A673 (cell line): ENCODE measurements at regions not wholly inside any gene's neighbourhood (a gene's known extent, or its start where the extent isn't known, plus 50 kb on each side); places are given as distances from the start of the nearest gene placed in this dataset.

ENCODE experiments used
- EZH2 ChIP-seq: fragments of 200-600 bp; sonication (generic); IDR thresholded peaks from 2 replicates; pipeline ENCODE4 v1.6.1; 2017; ENCODE audit warnings: borderline replicate concordance, low read depth, mild to moderate bottlenecking, mixed read lengths, antibody characterized with exemption, low read length; ENCODE audit not compliant: poor library complexity, severe bottlenecking
- TF ChIP-seq, protein P1 (sequence below): fragments of 300-800, 200-600 bp; sonication (generic); conservative IDR thresholded peaks from 2 replicates; pipeline ENCODE4 v1.5.1; 2017; ENCODE audit warnings: low read depth, mild to moderate bottlenecking, antibody characterized with exemption, low read length, moderate library complexity, mixed read lengths

DNA sequence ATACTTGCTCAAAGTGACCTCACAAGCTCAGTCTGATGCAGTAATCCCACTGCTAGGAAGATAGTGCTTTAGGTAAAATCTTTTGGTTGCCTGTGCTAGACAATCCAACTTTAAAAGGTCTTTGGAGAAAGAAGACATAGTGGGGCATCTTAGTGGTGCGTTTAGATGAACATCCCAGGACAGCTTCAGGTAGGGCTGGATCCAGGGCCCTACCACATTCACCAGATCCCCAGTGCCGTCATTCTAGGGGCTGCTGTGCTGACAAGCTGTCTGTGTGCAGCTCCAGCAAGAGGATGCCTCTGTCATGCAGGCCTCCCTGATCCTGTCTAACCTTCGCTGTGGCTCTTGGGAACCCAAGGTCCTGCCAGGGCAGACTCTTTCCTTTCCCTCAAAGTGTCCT is 100.7 kb upstream of the EIF5 start:
- TF ChIP-seq, protein P1, sequence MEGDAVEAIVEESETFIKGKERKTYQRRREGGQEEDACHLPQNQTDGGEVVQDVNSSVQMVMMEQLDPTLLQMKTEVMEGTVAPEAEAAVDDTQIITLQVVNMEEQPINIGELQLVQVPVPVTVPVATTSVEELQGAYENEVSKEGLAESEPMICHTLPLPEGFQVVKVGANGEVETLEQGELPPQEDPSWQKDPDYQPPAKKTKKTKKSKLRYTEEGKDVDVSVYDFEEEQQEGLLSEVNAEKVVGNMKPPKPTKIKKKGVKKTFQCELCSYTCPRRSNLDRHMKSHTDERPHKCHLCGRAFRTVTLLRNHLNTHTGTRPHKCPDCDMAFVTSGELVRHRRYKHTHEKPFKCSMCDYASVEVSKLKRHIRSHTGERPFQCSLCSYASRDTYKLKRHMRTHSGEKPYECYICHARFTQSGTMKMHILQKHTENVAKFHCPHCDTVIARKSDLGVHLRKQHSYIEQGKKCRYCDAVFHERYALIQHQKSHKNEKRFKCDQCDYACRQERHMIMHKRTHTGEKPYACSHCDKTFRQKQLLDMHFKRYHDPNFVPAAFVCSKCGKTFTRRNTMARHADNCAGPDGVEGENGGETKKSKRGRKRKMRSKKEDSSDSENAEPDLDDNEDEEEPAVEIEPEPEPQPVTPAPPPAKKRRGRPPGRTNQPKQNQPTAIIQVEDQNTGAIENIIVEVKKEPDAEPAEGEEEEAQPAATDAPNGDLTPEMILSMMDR: no peak
- TF ChIP-seq EZH2: no peak
